Pancreas (tissue), 10 donors: ENCODE measurements at regions not wholly inside any gene's neighbourhood (a gene's known extent, or its start where the extent isn't known, plus 50 kb on each side); places are given as distances from the start of the nearest gene placed in this dataset.

Source experiments
- ATAC-seq, 4 donors: fragments of 200-7000 bp; cut with Tn5 transposase; one replicate each; pipeline versions ENCODE4 v1.8.0 to v1.9.1; 2020; ENCODE audit warnings: mild to moderate bottlenecking in 4 of 4, moderate library complexity in 4 of 4
- DNase-seq, 6 donors: peaks; one replicate each; pipeline ENCODE4 v3.0.0-alpha.2; 2020
- FAIRE-seq: peaks from 2 replicates; lab custom pipeline; 2012; peaks lifted over from hg19 to GRCh38; lab: Jason Lieb, UNC
- H3K27ac ChIP-seq, 4 donors: fragments of 200-600 bp; sonication (generic); 1 replicate in 3 of 4; 2 replicates in 1 of 4; pipeline versions ENCODE4 v1.5.0 to v1.8.0; 2020
- H3K27me3 ChIP-seq, 4 donors: fragments of 200-600 bp; one replicate each; pipeline ENCODE4 v1.8.0; 2021
- H3K36me3 ChIP-seq, 3 donors: fragments of 200-600 bp; sonication (generic) in 1 of 3; one replicate each; pipeline versions ENCODE4 v1.5.0 to v1.8.0; 2020 to 2021
- H3K4me1 ChIP-seq, 3 donors: fragments of 200-600 bp; one replicate each; pipeline ENCODE4 v1.8.0; 2021
- H3K4me3 ChIP-seq, 4 donors: fragments of 200-600 bp; sonication (generic) in 2 of 4; one replicate each; pipeline versions ENCODE4 v1.5.0 to v1.8.0; 2020 to 2021
- H3K9me3 ChIP-seq, 4 donors: fragments of 200-600 bp; one replicate each; pipeline ENCODE4 v1.8.0; 2021
- CTCF ChIP-seq, 4 donors: fragments of 200-600 bp; sonication (generic) in 3 of 4; IDR thresholded peaks; one replicate each; pipeline versions ENCODE4 v1.5.0 to v1.8.0; 2021; ENCODE audit warnings: antibody characterized with exemption in 4 of 4
- WGBS, 2 donors: extraction: QIAGEN DNeasy Blood & Tissue Kit; methylation state at CpG; one replicate each; pipeline ENCODE4 v1.1.7; 2013; 5-methylcytosine and 5-hydroxymethylcytosine counted together
- intact Hi-C, 3 donors: fragments of 100-400 bp; cut with DNase I; formaldehyde crosslinking; loops; one replicate each; pipeline versions ENCODE4 v1.11.1 to v1.14.2; 2022
- donor health status: healthy with polysubstance abuse.
- donor health status: DM: no; HTN: no; CAD: no; lungs with moderate emphysema.
- donor health status: DM: no; HTN: no; CAD: no.
- donor health status: control.
- donor health status: control.
- donor health status: Bipolar disorder and iron deficiency.
- donor health status: DM: yes; HTN: yes; CAD: no.
- donor health status: DM: no; HTN: no; CAD: no.
- donor health status: DM: no; HTN: no; CAD: no.
- donor health status: DM: yes; HTN: yes; CAD: no.

DNA sequence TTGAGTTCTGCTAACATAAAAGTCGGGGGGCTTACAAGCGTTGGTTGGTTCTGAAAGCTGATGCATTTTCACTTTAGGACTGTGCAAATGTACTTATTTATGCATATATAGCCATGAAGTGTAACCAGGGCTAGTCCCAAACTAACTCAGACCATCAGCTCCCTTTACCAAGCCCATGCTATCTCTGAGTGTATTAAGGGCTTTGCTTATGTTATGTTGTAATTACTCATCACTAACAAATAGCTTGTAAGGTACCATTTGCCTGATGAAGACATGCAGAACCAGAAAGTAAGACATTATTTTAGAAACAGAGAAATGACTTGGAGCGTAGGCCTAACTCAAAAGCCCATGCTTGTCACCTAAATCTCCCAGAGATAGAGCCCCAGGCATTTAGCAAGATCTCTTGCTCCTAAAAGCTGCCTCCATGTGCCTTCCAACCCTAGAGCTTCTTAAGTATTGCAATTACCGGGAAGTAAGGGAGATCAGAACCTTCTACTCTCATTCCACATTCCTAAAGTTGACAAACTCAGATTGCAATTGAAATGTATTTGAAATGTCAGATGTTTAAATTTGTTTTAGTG, 362.9 kb upstream of the RBMS3 start:
- no peaks in the 10 kb centered on the region for H3K36me3 ChIP-seq
- no peak for TF ChIP-seq CTCF (IDR thresholded peaks at IDR 0.05)
- H3K9me3 ChIP-seq = no peaks in the 10 kb centered on the region
- intact Hi-C loops = no loop called here
- FAIRE-seq (no peak), ATAC-seq (no peak), DNase-seq (no peak)
- peaks cover 0 to 2% (median 0%) of the 10 kb centered on the region in 3 donors for H3K4me1 ChIP-seq
- no peaks in the 10 kb centered on the region for H3K27me3 ChIP-seq
- H3K4me3 ChIP-seq = no peak overlapping the region
- no peak overlapping the region for H3K27ac ChIP-seq
- 68 to 84% methylated on average over 4 of the region's 4 CpGs for WGBS, 2 donors

- Histone ChIP-seq H3K27me3 (no peaks in the 10 kb centered on the region), H3K27ac (no peak overlapping the region), H3K36me3 (no peaks in the 10 kb centered on the region), H3K9me3 (no peaks in the 10 kb centered on the region), H3K4me3 (no peak overlapping the region), H3K4me1 (no peaks in the 10 kb centered on the region)
- FAIRE-seq = peak; percentile 59
- intact Hi-C loops = no loop called here
- ATAC-seq = no peak
- no peak for TF ChIP-seq CTCF (IDR thresholded peaks at IDR 0.05)
- no peak for DNase-seq
- 59 to 77% methylated on average over 3 of the region's 3 CpGs for WGBS, 2 donors
These were observed 358.5 kb upstream of the RBMS3 start for GRCh38 chr3:28922376-28922775.

DNA sequence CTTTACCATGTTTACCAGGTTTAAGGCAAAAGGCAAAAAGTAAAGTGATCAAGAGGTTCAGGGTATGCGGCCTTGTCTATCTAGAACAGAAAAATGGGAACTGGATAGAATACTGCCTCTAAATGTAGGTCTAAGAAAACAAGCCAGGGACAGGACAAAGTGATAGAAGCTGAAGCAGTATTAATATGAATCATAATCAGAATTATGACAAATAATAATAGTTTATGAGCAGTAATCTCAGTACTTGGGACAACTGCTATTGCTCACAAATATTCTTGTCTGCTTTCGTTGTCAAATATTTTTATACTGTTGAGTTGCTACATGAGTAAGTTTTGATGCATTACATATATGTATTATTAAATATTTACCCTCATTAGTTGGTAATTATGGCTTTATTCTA, 356.9 kb upstream of the RBMS3 start:
- 88 to 94% methylated on average over 2 of the region's 2 CpGs for WGBS, 2 donors

DNA sequence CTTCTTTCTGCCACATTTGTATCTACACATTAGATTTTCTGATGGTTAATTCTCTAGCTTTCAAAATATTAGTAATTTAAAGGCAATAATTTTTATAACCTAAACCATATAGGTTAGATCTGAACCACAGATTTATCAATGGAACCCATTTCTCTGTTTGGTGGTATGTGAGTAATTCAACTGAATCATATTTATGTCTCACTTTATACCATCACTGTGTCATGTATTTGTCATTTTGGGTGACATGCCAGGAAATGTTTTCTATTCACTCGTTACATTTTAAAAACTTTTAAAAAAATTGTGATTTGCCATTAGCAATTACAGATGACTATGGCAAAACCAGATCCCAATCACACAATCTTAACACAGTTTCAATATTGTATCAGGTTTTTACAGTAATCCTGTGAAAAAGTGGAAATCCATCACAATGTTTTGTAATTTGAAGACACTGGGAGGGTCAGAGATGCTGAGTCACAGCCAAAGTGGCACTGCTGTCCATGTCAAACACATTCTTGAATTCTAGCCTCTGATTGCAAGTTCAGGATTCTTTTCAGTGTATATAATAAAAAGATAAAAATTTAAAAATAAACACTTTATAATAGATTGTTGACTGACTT, 356.0 kb upstream of the RBMS3 start:
- 67 to 76% methylated on average over 1 of the region's 1 CpG for WGBS, 2 donors
- Histone ChIP-seq H3K4me3 (no peak overlapping the region), H3K4me1 (no peaks in the 10 kb centered on the region), H3K27me3 (no peaks in the 10 kb centered on the region), H3K36me3 (no peaks in the 10 kb centered on the region), H3K27ac (no peak overlapping the region), H3K9me3 (no peaks in the 10 kb centered on the region)
- ATAC-seq = no peak
- no peak for FAIRE-seq
- TF ChIP-seq CTCF (IDR thresholded peaks at IDR 0.05) = no peak
- intact Hi-C loops = no loop called here
- DNase-seq = no peak

More for the DNA sequence above, 356.9 kb upstream of the RBMS3 start:
- no peak overlapping the region for H3K27ac ChIP-seq
- H3K4me1 ChIP-seq = no peaks in the 10 kb centered on the region
- no peaks in the 10 kb centered on the region for H3K9me3 ChIP-seq
- ATAC-seq (no peak), FAIRE-seq (no peak), DNase-seq (no peak)
- TF ChIP-seq CTCF (IDR thresholded peaks at IDR 0.05) = no peak
- intact Hi-C loops = no loop called here
- no peaks in the 10 kb centered on the region for H3K27me3 ChIP-seq
- H3K4me3 ChIP-seq = no peak overlapping the region
- no peaks in the 10 kb centered on the region for H3K36me3 ChIP-seq

- TF ChIP-seq CTCF (IDR thresholded peaks at IDR 0.05) = no peak
- DNase-seq = no peak
- intact Hi-C loops = no loop called here
- no peak for ATAC-seq
- Histone ChIP-seq H3K27ac (no peak overlapping the region), H3K4me1 (no peaks in the 10 kb centered on the region), H3K36me3 (no peaks in the 10 kb centered on the region), H3K4me3 (no peak overlapping the region), H3K9me3 (no peaks in the 10 kb centered on the region), H3K27me3 (no peaks in the 10 kb centered on the region)
- WGBS, 2 donors = 47 to 56% methylated on average over 4 of the region's 4 CpGs
- no peak for FAIRE-seq
These were observed 347.5 kb upstream of the RBMS3 start for GRCh38 chr3:28933337-28933736.
